Choroid plexus epithelial cell (primary cell): ENCODE measurements at regions not wholly inside any gene's neighbourhood (a gene's known extent, or its start where the extent isn't known, plus 50 kb on each side); places are given as distances from the start of the nearest gene placed in this dataset.

Experiments used
- DNase-seq: peaks from one replicate; pipeline ENCODE4 v3.0.0-alpha.2; 2010; ENCODE audit warnings: low read depth
- H3K4me3 ChIP-seq: 2 replicates; pipeline ENCODE4 v1.5.1; 2011; ENCODE audit warnings: low read depth, mild to moderate bottlenecking, control low read depth, low read length, moderate library complexity
- CTCF ChIP-seq: conservative IDR thresholded peaks from 2 replicates; pipeline ENCODE4 v1.5.1; 2011; ENCODE audit warnings: low read depth, mild to moderate bottlenecking, control low read depth, inconsistent platforms, low read length, moderate library complexity

GRCh38 chr4:34202154-34202553, 2042.2 kb downstream of the ARAP2 start:
- H3K4me3 ChIP-seq, result no peak overlapping the region

GRCh38 chr4:34220601-34221000, 2023.7 kb downstream of the ARAP2 start:
- DNase-seq, result peak; percentile 29
- no peak for TF ChIP-seq CTCF
- no peak overlapping the region for H3K4me3 ChIP-seq

More at GRCh38 chr4:34202154-34202553, 2042.2 kb downstream of the ARAP2 start:
- DNase-seq, result no peak
- TF ChIP-seq CTCF, result no peak

- no peak overlapping the region for H3K4me3 ChIP-seq
- DNase-seq, result no peak
- TF ChIP-seq CTCF, result no peak
Measured at GRCh38 chr4:34221986-34222385, 2022.3 kb downstream of the ARAP2 start.

- no peak overlapping the region for H3K4me3 ChIP-seq
- TF ChIP-seq CTCF, result no peak
- DNase-seq, result no peak
Measured at GRCh38 chr4:34236118-34236517, 2008.2 kb downstream of the ARAP2 start.

- no peak for TF ChIP-seq CTCF
- no peak for DNase-seq
- H3K4me3 ChIP-seq, result no peak overlapping the region
Measured at GRCh38 chr4:34245276-34245675, 1999.0 kb downstream of the ARAP2 start.

- TF ChIP-seq CTCF, result no peak
- peak; percentile 73 for DNase-seq
- H3K4me3 ChIP-seq, result no peak overlapping the region
Measured at GRCh38 chr4:34250562-34250961, 1993.8 kb downstream of the ARAP2 start.

- no peak overlapping the region for H3K4me3 ChIP-seq
- no peak for TF ChIP-seq CTCF
- no peak for DNase-seq
Measured at GRCh38 chr4:34253239-34253638, 1991.1 kb downstream of the ARAP2 start.
